HTR-8/SVneo (cell line): ENCODE measurements at regions not wholly inside any gene's neighbourhood (a gene's known extent, or its start where the extent isn't known, plus 50 kb on each side); places are given as distances from the start of the nearest gene placed in this dataset.
"Not testable (repeated sequence)": the region's sequence is repeated elsewhere in the genome, so short reads cannot be mapped to it uniquely, and the experiment has no call there.

ENCODE experiments used
- DNase-seq: peaks from one replicate; pipeline ENCODE4 v3.0.0; 2011; ENCODE audit warnings: low spot score, mixed read lengths; ENCODE audit not compliant: insufficient read length
- FAIRE-seq: peaks from 2 replicates; lab custom pipeline; 2011; peaks lifted over from hg19 to GRCh38; lab: Jason Lieb, UNC

DNA sequence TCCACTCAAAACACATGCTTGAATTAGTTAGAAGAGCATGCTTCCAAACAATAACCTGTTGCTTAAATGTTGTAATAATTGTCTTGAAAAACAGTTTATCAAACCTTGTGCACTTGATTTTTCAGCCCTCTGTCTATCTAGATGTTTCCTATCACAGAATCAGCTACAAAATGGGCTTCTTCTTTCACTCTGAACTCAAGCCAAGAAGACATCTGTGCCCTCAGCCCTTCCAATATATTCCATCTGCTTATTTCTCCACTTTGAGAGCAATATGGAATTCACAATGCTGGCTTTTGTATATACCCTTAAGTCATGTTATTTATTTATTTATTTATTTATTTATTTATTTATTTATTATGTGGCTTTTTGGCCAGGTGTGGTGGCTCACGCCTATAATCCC is 234.2 kb downstream of the TOX3 start:
- no peak for FAIRE-seq

DNA sequence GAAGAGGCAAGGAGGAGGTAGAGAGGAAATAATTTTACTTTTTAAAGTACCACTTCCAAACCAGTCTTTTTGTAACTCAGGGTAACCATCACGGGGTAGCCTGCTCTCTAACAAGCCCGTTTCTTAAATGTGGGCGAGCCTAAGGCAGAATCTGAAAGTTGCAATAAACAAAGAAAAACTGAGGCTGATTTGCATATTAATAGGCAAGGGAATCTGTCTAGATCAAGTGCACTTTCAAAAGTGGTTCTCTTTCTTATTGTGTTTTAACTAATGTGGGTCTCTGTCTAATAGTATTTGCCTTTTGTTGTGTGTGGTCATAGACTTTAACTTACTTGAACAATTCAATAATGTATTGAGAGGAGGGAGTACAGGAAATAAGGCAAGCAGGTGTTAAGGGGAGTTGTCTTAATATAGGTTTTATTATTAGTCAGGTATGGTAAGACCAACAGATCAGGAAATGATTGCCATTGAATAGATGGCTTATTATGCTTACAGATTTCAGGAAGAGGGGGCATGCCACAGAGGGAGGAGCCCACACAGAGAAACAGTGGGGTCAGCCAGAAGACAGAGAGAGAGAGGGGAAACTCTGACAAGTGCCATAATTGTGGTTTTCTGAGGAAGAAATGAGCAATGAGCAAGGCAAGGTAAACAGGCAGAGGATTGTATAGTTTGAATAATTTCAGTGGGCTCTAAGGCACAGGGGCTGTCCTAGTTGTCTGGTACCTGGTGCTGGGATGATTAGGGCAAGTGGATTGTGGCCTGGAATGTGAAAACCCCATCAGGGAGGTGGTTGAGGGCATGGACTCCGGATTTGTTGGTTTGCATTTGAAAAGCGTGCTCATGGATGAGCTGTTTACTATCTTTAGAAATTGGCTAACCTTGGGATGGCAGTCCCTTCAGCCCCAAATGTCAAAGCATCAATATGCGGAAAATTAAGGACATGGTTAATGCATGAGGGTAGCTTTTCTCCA is 237.2 kb downstream of the TOX3 start:
- no peak for DNase-seq
- FAIRE-seq: no peak

More for the DNA sequence above, 234.2 kb downstream of the TOX3 start:
- no peak for DNase-seq

DNA sequence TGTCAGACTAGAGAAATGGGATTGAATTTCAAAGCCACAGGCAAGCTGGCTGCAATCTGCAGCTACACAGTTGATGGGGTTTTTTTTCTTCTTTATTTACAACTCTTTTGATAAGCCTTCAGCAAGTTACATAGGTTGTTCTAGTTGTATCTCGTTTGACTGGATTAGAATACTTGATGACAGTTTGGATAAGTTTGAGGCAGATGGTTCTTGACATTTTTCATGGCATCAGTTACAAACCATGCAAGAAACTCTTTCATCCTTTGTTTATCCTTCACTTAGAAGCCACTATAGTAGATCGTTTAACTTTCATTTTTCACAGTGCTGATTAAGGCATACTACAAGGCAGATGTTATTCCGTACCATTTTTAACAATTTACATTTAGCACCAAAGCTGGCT is 238.9 kb downstream of the TOX3 start:
- FAIRE-seq (no peak), DNase-seq (no peak)

DNA sequence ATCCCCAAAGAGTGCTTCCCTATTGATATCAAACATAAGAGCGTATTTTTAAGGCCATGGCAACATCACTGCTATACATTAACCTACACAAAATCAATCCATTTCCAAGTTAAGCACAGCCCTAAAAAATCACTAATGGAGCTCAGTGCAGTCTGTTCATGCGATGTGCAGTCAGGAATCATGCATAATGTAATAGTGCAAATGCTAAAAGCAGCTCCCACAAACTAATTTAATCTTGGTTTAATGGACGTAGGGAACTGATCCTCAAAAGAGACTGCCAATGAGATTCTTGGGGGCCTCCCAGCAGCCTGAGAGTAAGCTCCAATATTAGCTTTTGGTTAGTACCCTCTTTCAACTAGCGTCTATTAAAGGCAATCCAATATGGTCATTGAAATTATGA is 245.9 kb downstream of the TOX3 start:
- no peak for FAIRE-seq
- DNase-seq: no peak

DNA sequence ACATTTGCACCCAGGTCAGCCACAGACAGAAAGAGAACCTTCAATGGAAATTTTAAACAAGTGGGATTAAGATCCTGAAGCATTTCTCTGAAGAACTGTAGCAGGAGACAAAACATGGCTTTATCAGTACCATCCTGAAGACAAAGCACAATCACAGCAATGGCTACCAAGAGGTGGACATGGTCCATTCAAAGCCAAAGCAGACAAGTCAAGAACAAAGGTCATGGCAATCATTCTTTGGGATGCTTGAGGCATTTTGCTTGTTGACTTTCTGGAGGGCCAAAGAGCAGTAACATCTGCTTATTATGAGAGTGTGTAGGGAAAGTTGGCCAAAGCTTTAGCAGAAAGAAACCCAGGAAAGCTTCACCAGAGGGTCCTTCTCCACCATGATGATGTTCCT is 248.2 kb downstream of the TOX3 start:
- no peak for DNase-seq
- no peak for FAIRE-seq

DNA sequence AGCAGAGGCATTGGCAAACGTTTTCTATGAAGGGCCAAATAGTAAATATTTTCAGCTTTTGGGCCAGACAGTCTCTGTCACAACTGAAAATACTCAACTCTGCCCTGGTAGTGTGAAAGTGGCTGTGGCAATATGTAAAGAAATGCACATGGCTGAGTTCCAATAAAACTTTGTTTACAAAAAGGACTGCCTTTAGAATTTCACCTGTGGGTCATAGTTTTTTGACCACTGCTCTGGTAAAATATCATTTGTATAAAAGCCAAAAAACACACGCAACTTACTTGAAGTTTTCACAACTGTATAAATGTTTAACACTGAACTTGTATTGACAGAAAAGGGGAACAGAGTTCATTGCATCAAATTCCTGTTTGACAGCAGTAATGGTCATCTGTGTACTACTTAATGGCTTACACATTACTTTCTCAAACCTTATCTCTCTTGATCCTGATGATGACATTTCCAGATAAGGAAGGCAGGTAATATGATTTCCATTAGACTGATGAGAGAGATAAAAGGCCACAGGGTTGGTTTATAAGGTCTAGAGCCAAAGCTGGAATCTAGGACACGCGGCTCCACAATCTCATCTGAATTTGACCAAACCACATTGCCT is 250.1 kb downstream of the TOX3 start:
- not testable (repeated sequence) for DNase-seq, FAIRE-seq

DNA sequence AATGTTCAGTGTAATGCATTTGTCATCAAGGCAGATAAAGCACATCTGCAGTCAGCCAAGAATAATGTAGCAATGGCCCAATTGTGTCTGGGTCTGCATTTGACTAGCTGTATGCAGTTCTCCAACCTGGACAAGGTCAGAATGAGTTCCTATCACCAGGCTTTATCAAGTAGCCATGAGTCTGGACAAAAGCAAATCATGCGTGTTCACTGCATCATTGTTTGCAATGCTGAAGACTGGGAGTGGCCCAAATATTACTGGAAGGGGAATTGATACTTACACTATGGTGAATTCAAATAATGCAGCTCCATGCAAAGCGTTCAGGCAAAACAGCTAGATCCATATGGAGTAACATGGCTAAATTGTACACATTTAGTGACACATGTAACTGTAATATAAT is 250.9 kb downstream of the TOX3 start:
- FAIRE-seq (no peak), DNase-seq (no peak)

DNA sequence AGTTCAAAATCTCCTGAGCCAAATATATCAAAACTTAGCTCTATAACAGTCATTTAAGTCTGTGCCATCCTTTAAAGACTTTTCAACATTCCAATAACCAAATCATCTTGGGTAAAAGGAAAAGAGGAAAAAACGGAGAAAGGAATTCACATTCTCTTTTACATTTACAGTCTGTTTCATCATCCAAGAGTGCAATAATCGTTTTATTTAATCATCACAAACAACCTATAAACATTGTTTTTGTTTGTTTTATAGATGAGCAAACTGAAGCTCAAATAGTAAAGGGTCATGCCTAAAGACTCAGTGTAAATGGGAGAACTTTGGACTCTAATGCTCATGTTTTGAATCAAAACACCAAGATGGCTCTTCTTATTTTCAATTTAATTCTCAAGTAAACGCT is 252.3 kb downstream of the TOX3 start:
- FAIRE-seq (no peak), DNase-seq (no peak)

DNA sequence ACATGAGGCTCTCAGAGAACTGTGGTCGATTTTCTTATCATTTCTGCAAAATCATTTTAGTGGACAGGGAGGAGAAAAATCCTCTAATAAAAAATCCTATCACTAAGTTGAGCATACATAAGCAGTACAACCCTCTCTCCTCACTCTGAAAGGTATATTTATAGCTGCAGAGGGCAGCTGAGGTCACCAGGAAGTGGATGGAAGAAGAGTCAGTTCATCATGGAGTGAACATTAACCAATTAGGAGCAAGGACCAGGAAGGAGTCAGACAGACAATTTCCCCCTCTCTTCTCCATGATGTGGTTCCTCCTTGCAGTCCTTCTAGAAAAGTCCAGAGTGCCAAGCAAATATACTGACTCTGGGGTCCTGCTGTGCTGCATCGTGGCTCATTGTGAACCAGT is 253.7 kb downstream of the TOX3 start:
- DNase-seq (no peak), FAIRE-seq (no peak)

DNA sequence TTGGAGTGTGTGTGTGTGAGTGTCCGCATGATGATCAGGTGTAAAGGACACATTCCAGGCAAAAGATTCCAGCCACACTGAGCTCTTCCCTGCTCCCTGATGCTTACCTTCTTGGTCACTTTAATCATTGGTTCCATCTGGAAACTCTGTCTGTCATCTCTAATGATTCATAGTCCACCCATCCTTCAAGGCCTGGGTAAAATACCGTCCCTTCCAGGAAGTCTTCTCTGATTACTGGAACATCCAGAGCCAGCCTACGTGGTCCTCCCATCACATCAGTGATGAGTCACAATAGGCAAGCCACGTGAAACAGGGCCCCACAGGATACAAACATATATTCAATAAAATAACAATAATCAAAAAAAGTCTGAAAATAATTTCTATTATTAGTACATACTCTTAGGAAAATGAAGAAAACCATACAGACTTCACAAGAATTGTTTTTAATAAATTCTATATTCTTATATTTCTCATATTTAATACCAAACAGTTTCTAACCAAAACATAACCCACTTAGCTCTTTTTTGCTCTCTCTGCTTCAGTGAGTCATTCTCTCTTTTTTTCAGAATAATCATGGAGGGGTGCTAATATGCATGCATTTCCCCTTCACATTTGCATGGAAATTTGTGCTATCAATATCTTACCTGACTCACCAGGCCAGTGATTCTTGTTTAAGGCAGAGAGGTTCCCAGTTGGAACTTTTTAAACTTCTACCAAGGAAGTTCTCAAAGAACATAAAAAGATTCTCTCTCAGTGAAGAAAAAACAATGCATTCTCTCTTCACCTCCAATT is 263.2 kb downstream of the TOX3 start:
- FAIRE-seq (no peak), DNase-seq (no peak)

DNA sequence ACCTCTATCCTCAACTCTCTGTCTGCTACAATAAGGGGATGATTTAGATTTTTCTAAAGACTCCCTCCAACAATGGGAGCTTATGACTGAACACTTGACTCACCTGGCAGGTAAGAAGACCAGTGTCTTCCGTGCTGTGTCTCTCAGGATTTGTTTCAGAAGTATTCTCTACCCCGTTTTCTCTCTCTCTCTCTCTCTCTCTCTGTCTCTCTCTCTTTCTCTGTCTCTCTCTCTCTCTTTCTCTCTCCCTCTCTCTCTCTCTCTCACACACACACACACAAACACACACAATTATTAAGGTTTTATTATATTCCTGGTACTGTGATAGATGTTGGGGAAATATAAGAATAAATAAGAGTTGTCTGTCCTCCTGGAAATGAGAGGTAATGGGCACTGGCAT is 263.9 kb downstream of the TOX3 start:
- DNase-seq (no peak), FAIRE-seq (no peak)

DNA sequence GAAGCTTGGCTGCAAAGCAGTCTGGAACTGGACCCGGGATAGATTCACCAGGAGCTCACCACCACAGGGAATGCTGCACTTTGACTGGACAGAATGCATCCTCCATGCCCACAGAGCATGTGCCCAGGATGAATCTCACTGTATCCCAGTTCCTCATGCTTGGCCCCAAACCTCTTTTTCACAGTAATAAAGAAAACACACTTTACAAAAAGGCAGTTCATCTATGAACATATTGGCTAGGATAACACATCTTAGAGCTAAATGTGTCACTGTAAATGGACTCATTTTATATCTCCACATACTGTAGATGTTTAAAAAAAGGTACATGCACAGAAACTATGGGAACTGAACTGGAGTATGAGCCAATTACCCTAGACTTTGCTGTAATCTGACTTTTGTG is 266.9 kb downstream of the TOX3 start:
- FAIRE-seq (no peak), DNase-seq (no peak)

DNA sequence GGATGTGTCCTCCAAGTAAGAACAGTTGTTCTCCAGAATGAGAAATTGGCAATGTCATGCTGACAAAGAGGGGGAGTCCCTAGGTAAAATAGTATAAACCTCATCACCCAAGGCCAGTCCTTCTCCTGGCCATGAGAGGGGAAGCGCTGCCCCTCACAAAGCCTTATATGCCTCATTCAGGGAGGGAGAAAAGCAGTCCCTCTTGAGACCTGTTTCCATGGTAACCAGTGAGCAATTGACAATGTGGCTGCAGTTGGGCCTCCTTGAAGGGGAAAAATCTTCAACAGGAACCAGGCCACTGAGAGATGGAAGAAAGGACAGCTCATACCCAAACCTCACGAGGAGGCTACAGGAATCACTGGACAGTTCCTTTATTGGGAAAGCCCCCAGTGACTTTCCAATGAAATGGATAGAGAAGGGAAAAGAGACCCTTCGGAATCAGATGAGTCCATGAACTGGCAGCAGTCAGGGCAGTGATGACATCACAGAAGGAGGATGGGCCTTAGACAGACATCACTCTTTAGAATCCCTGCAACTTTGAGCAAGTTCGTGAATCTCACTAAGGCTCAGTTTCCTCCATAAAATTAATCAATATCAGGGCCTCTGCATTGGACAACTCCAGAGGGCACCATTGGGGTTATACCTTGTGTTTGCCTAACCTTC is 275.7 kb downstream of the TOX3 start:
- DNase-seq (no peak), FAIRE-seq (no peak)

DNA sequence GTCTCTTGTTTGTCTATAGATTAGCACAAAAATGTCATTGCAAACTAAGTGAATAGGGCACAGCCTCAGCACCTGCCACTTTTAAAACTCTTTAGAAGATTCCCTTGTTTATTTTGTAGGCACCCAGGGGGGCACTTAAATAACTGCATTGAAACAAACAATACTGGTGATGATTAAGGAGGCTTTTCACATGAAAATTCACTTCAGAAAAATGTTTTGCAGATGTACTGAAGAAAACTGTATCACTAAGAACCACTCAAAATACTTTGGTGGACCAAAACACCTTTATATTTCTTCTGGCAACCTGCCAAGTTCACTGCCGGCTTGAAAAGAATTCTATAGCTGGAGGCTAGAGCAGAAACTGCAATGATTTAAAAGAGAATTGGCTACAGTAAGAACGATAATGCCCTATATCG is 281.5 kb downstream of the TOX3 start:
- DNase-seq: no peak
- FAIRE-seq: no peak

DNA sequence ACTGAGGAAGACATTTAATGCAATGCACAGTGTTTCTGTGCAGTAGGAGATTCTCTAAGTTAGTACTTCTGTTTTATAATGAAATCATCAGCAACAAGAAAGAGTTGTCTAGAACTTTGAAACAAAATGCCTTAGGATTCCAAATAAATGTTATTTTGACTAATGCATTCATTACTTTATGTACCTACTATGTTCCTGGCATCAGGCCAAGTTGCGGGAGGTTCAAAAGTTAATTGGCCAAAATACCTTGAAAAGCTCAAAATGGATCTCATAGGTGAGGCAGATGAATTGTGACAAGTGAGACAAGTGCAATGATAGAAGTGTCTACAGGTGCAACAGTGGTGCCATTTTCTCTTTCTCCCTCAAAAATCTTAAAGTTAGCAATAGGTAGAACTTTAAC is 289.4 kb downstream of the TOX3 start:
- DNase-seq: no peak
- no peak for FAIRE-seq

DNA sequence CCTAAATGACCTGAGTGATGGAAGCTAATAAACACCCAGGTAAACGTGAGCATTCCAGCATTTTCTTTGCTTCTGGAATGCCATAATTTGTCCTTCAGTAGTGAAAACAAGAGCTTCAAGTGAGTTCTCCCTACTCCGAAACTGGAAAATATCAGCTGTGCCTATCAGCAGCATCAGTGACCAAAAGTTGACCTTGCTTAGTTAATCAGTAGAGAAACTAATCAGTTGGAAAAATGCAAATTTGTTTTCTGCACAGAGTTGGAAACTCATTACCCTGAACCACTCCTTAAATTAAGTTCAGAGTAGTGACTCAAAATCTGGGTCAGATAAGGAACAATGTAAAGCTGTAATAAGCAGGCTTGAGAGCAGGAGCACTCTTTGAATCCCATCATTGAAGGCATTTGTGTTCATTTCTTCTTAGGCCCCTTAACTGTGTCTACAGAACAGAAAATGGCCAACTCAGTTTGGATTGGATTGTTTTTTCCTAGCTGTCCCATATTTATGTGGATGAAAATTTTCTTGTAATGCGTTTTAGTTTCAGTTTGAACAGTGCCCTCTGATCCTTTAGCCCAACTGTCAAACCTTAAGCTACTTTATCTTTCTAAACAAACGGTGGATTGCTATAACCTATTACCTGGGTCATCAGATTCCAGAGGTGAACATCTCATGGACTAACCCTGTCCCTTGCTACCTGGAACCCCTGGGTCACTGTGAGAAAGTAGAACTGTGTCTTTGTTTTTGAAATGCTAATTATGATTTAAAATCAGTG is 290.4 kb downstream of the TOX3 start:
- FAIRE-seq (no peak), DNase-seq (no peak)

DNA sequence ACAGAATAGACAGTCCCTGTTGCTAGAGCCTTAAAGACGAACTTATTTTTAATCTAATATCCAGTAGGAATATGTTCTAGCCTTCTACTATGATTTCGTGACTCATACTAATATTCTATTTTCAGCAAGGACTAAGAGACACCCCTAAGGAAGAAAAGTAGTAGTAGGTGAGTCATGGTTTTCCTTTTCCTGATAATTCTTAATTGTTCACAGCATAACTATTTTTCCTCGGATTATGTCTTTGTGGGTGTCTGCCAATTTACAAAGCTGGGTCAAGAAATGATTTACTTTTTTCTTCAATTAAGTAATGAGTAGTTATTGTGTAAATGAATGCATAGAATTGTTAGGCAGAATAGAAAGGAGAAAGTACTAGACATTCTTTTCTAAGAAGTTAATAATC is 292.2 kb downstream of the TOX3 start:
- DNase-seq (no peak), FAIRE-seq (no peak)

DNA sequence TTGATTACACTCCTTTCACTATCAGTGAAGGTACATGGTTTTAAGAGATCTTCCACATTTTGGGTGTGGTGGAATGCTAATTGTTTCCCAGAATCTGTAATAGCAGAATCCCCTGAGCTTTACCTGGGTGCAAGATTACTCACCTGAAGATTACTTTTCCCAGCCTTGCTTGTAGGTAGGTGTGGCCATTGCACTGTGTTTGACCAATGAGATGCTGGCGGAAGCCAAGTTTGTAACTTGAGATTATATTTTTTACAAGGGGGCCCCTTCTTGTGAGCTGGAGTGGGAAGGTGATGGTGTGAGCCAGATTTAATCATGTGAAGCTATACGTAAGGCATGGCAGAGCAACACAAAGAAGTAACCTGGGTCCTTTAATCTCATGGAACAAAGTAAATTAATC is 294.3 kb downstream of the TOX3 start:
- DNase-seq: no peak
- no peak for FAIRE-seq

DNA sequence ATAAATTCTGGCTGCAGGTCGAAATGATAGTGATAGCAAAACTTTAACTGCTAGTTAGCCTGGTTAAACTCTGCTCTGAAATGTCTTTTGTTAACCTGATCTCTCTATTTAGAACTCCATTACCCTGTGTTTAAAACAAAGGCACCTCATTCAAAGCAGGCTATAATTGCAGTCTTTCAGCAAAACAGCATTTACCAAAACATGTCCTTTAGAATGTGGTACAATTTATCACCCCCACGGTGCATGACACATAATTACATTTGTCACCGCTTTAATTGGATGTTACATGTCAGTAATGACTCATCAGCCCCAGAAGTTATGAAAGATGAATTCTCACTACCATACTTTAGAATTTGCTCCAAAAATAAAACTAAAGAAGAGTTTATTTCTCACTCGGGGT is 295.4 kb downstream of the TOX3 start:
- no peak for DNase-seq
- no peak for FAIRE-seq

DNA sequence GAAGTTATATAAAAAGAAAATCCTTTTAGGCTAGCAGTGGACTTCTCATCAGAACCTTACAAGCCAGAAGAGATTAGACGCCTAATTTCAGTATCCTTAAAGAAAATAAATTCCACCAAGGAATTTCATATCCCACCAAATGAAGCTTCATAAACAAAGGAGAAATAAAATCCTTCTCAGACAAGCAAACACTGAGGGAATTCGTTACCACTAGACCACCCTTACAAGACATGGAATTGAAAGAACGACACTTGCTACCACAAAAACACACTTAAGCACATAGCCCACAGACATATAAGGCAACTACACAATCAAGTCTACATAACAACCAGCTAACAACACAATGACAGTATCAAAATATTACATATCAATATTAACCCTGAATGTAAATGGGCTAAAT is 299.2 kb downstream of the TOX3 start:
- no peak for FAIRE-seq
- no peak for DNase-seq
